Activated T-helper 1 cell treated with anti-CD3 and anti-CD28 coated beads, Interleukin-12 subunit alpha, Interleukin-12 subunit beta, Interleukin-2, Interleukin-4 antibody, amounts not matched to agents 30 ng/mL and 10 ng/mL and 1 ng/mL, durations not matched to agents 14 hours and 24 hours and 36 hours (primary cell): ENCODE measurements at regions not wholly inside any gene's neighbourhood (a gene's known extent, or its start where the extent isn't known, plus 50 kb on each side); places are given as distances from the start of the nearest gene placed in this dataset.
"Not testable (repeated sequence)": the region's sequence is repeated elsewhere in the genome, so short reads cannot be mapped to it uniquely, and the experiment has no call there.

Source experiments
- DNase-seq: peaks from one replicate; pipeline ENCODE4 v3.0.0; 2021; ENCODE audit warnings: low spot score
- H3K27ac Mint-ChIP-seq: one replicate; pipeline ENCODE4 v1.8.0; 2021; ENCODE audit warnings: mild to moderate bottlenecking, mixed read lengths
- H3K27me3 Mint-ChIP-seq: one replicate; pipeline ENCODE4 v1.8.0; 2022; ENCODE audit warnings: mild to moderate bottlenecking, moderate library complexity, mixed read lengths; ENCODE audit not compliant: insufficient read depth
- H3K36me3 Mint-ChIP-seq: one replicate; pipeline ENCODE4 v1.8.0; 2021; ENCODE audit warnings: low read depth, mixed read lengths
- H3K4me1 Mint-ChIP-seq: one replicate; pipeline ENCODE4 v1.8.0; 2021; ENCODE audit warnings: low read depth, mixed read lengths
- H3K4me3 Mint-ChIP-seq: one replicate; pipeline ENCODE4 v1.8.0; 2021; ENCODE audit warnings: mild to moderate bottlenecking, moderate library complexity, mixed read lengths
- H3K9me3 Mint-ChIP-seq: one replicate; pipeline ENCODE4 v1.8.0; 2021; ENCODE audit warnings: mixed read lengths
- intact Hi-C: fragments of 100-400 bp; cut with micrococcal nuclease; formaldehyde crosslinking; loops from one replicate; pipeline ENCODE4 v1.15.1; 2024

GRCh38 chr17:70678889-70679288, 509.6 kb downstream of the KCNJ2 start:
- intact Hi-C loops = no loop called here
- Mint-ChIP-seq H3K27ac (no peak overlapping the region), H3K4me3 (no peak overlapping the region), H3K4me1 (no peaks in the 10 kb centered on the region), H3K27me3 (no peaks in the 10 kb centered on the region), H3K36me3 (no peaks in the 10 kb centered on the region), H3K9me3 (no peaks in the 10 kb centered on the region)
- DNase-seq = no peak

- Mint-ChIP-seq H3K4me3 (no peak overlapping the region), H3K36me3 (no peaks in the 10 kb centered on the region), H3K4me1 (no peaks in the 10 kb centered on the region), H3K27me3 (no peaks in the 10 kb centered on the region), H3K9me3 (peaks cover 4% of the 10 kb centered on the region), H3K27ac (no peak overlapping the region)
- intact Hi-C loops = no loop called here
- no peak for DNase-seq
Observed at GRCh38 chr17:70683936-70684335, 514.6 kb downstream of the KCNJ2 start.

- no peaks in the 10 kb centered on the region for H3K36me3 Mint-ChIP-seq
- H3K4me1 Mint-ChIP-seq = no peaks in the 10 kb centered on the region
- H3K4me3 Mint-ChIP-seq = no peak overlapping the region
- peaks cover 7% of the 10 kb centered on the region for H3K9me3 Mint-ChIP-seq
- no peaks in the 10 kb centered on the region for H3K27me3 Mint-ChIP-seq
- H3K27ac Mint-ChIP-seq = no peak overlapping the region
- no peak for DNase-seq
- intact Hi-C loops = no loop called here
Observed at GRCh38 chr17:70687421-70687820, 518.1 kb downstream of the KCNJ2 start.

- intact Hi-C loops = no loop called here
- no peak overlapping the region for H3K4me3 Mint-ChIP-seq
Observed at GRCh38 chr17:70691150-70691549, 521.8 kb downstream of the KCNJ2 start.

GRCh38 chr17:70699408-70699807, 530.1 kb downstream of the KCNJ2 start:
- Mint-ChIP-seq H3K27ac (no peak overlapping the region), H3K27me3 (no peaks in the 10 kb centered on the region), H3K4me1 (no peaks in the 10 kb centered on the region), H3K9me3 (no peaks in the 10 kb centered on the region), H3K36me3 (no peaks in the 10 kb centered on the region), H3K4me3 (no peak overlapping the region)
- intact Hi-C loops = no loop called here
- DNase-seq = no peak

More at GRCh38 chr17:70691150-70691549, 521.8 kb downstream of the KCNJ2 start:
- Mint-ChIP-seq H3K27ac (no peak overlapping the region), H3K9me3 (peaks cover 4% of the 10 kb centered on the region), H3K36me3 (no peaks in the 10 kb centered on the region), H3K4me1 (no peaks in the 10 kb centered on the region), H3K27me3 (no peaks in the 10 kb centered on the region)
- no peak for DNase-seq

- intact Hi-C loops = no loop called here
- no peaks in the 10 kb centered on the region for H3K36me3 Mint-ChIP-seq
- no peaks in the 10 kb centered on the region for H3K27me3 Mint-ChIP-seq
- no peaks in the 10 kb centered on the region for H3K9me3 Mint-ChIP-seq
- no peaks in the 10 kb centered on the region for H3K4me1 Mint-ChIP-seq
- H3K4me3 Mint-ChIP-seq = no peak overlapping the region
- no peak for DNase-seq
- H3K27ac Mint-ChIP-seq = no peak overlapping the region
Observed at GRCh38 chr17:70702683-70703255, 533.4 kb downstream of the KCNJ2 start.

GRCh38 chr17:70709596-70709995, 540.3 kb downstream of the KCNJ2 start:
- Mint-ChIP-seq H3K27ac (no peak overlapping the region), H3K9me3 (peaks cover 3% of the 10 kb centered on the region), H3K36me3 (no peaks in the 10 kb centered on the region), H3K4me3 (no peak overlapping the region), H3K4me1 (no peaks in the 10 kb centered on the region), H3K27me3 (no peaks in the 10 kb centered on the region)
- no peak for DNase-seq
- intact Hi-C loops = no loop called here

GRCh38 chr17:70713694-70714093, 544.4 kb downstream of the KCNJ2 start:
- Mint-ChIP-seq H3K27me3 (no peaks in the 10 kb centered on the region), H3K9me3 (peaks cover 3% of the 10 kb centered on the region), H3K36me3 (no peaks in the 10 kb centered on the region), H3K4me1 (no peaks in the 10 kb centered on the region), H3K27ac (no peak overlapping the region), H3K4me3 (no peak overlapping the region)
- intact Hi-C loops = no loop called here
- DNase-seq = no peak

- Mint-ChIP-seq H3K9me3 (peaks cover 7% of the 10 kb centered on the region), H3K27ac (no peak overlapping the region), H3K36me3 (no peaks in the 10 kb centered on the region), H3K4me1 (no peaks in the 10 kb centered on the region), H3K27me3 (no peaks in the 10 kb centered on the region), H3K4me3 (no peak overlapping the region)
- no peak for DNase-seq
- intact Hi-C loops = no loop called here
Observed at GRCh38 chr17:70716551-70716950, 547.2 kb downstream of the KCNJ2 start.

GRCh38 chr17:70717042-70717441, 547.7 kb downstream of the KCNJ2 start:
- Mint-ChIP-seq H3K4me3 (no peak overlapping the region), H3K9me3 (peaks cover 4% of the 10 kb centered on the region), H3K27me3 (no peaks in the 10 kb centered on the region), H3K27ac (no peak overlapping the region), H3K36me3 (no peaks in the 10 kb centered on the region), H3K4me1 (no peaks in the 10 kb centered on the region)
- intact Hi-C loops = no loop called here
- DNase-seq = no peak

- Mint-ChIP-seq H3K9me3 (no peaks in the 10 kb centered on the region), H3K27ac (no peak overlapping the region), H3K4me3 (no peak overlapping the region), H3K4me1 (no peaks in the 10 kb centered on the region), H3K36me3 (no peaks in the 10 kb centered on the region), H3K27me3 (no peaks in the 10 kb centered on the region)
- no peak for DNase-seq
- intact Hi-C loops = no loop called here
Observed at GRCh38 chr17:70736375-70736957, 567.1 kb downstream of the KCNJ2 start.

GRCh38 chr17:70739065-70739464, 569.7 kb downstream of the KCNJ2 start:
- intact Hi-C loops = no loop called here
- Mint-ChIP-seq H3K27ac (no peak overlapping the region), H3K4me1 (no peaks in the 10 kb centered on the region), H3K36me3 (no peaks in the 10 kb centered on the region), H3K27me3 (no peaks in the 10 kb centered on the region), H3K9me3 (no peaks in the 10 kb centered on the region), H3K4me3 (no peak overlapping the region)
- no peak for DNase-seq

- H3K4me3 Mint-ChIP-seq, H3K36me3 Mint-ChIP-seq, H3K27ac Mint-ChIP-seq, H3K4me1 Mint-ChIP-seq, H3K27me3 Mint-ChIP-seq, intact Hi-C loops, DNase-seq, H3K9me3 Mint-ChIP-seq: not testable (repeated sequence)
Observed at GRCh38 chr17:70746574-70746973, 577.2 kb downstream of the KCNJ2 start.

- peaks cover 3% of the 10 kb centered on the region for H3K9me3 Mint-ChIP-seq
- no peaks in the 10 kb centered on the region for H3K4me1 Mint-ChIP-seq
- no peak overlapping the region for H3K4me3 Mint-ChIP-seq
- intact Hi-C loops = no loop called here
- no peak for DNase-seq
- no peak overlapping the region for H3K27ac Mint-ChIP-seq
- no peaks in the 10 kb centered on the region for H3K36me3 Mint-ChIP-seq
- no peaks in the 10 kb centered on the region for H3K27me3 Mint-ChIP-seq
Observed at GRCh38 chr17:70750983-70751382, 581.7 kb downstream of the KCNJ2 start.
